Right lobe of liver (tissue), 4 donors: ENCODE measurements at regions not wholly inside any gene's neighbourhood (a gene's known extent, or its start where the extent isn't known, plus 50 kb on each side); places are given as distances from the start of the nearest gene placed in this dataset.

ENCODE experiments used
- POLR2A ChIP-seq: fragments of 450-650 bp; IDR thresholded peaks from one replicate; pipeline ENCODE4 v1.6.1; 2017; ENCODE audit warnings: antibody characterized with exemption, mild to moderate bottlenecking
- TF ChIP-seq, protein P1 (sequence below), 4 donors: fragments of 200-600 bp in 3 of 4; fragments of 450-650 bp in 1 of 4; IDR thresholded peaks; one replicate each; pipeline versions ENCODE4 v1.5.1 to v1.8.0; 2016 to 2022; ENCODE audit warnings: antibody characterized with exemption in 4 of 4, mild to moderate bottlenecking in 2 of 4
- donor health status: DM: no; HTN: no; CAD: no.
- donor health status: DM: no; HTN: no; CAD: no.
- donor health status: DM: no; HTN: yes; CAD: no.

DNA sequence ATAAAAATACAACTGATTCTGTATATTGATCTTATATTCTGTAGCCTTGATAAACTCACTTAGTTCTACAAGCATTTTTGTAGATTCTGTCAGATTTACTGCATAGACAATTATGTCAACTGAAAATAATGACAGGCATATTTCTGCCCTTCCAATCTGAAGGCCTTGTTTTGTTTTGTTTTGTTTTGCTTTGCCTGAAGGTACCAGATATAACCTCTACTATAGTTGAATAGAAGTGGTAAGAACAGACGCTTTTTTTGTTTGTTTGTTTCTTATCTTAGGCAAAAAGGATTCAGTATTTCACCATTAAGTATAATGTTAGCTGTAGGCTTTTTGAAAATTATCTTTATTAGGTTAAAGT lies 64.6 kb upstream of the RSPO3 start:
- TF ChIP-seq, protein P1, sequence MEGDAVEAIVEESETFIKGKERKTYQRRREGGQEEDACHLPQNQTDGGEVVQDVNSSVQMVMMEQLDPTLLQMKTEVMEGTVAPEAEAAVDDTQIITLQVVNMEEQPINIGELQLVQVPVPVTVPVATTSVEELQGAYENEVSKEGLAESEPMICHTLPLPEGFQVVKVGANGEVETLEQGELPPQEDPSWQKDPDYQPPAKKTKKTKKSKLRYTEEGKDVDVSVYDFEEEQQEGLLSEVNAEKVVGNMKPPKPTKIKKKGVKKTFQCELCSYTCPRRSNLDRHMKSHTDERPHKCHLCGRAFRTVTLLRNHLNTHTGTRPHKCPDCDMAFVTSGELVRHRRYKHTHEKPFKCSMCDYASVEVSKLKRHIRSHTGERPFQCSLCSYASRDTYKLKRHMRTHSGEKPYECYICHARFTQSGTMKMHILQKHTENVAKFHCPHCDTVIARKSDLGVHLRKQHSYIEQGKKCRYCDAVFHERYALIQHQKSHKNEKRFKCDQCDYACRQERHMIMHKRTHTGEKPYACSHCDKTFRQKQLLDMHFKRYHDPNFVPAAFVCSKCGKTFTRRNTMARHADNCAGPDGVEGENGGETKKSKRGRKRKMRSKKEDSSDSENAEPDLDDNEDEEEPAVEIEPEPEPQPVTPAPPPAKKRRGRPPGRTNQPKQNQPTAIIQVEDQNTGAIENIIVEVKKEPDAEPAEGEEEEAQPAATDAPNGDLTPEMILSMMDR (IDR thresholded peaks at IDR 0.05) = no peak
- no peak for TF ChIP-seq POLR2A
